ENCODE measurements at regions not wholly inside any gene's neighbourhood (a gene's known extent, or its start where the extent isn't known, plus 50 kb on each side); places are given as distances from the start of the nearest gene placed in this dataset.

DNA sequence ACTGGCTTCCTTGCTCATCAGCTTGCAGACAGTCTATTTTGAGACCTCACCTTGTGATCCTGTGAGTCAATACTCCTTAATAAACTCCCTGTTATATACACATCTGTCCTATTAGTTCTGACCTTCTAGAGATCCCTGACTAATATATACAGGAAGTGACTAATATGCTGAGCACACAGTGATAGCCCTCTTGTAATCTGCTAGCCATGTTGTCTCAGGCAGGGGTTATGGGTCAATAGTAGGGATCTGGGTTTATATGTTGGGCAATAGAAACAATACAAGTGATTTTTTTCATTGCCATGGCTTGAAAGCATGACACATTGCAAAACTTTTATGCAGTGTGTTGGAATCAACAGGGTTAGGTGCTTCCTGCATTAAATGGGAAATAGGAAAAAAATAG lies 562.2 kb downstream of the GALC start (continued):
- TF ChIP-seq, protein P1, sequence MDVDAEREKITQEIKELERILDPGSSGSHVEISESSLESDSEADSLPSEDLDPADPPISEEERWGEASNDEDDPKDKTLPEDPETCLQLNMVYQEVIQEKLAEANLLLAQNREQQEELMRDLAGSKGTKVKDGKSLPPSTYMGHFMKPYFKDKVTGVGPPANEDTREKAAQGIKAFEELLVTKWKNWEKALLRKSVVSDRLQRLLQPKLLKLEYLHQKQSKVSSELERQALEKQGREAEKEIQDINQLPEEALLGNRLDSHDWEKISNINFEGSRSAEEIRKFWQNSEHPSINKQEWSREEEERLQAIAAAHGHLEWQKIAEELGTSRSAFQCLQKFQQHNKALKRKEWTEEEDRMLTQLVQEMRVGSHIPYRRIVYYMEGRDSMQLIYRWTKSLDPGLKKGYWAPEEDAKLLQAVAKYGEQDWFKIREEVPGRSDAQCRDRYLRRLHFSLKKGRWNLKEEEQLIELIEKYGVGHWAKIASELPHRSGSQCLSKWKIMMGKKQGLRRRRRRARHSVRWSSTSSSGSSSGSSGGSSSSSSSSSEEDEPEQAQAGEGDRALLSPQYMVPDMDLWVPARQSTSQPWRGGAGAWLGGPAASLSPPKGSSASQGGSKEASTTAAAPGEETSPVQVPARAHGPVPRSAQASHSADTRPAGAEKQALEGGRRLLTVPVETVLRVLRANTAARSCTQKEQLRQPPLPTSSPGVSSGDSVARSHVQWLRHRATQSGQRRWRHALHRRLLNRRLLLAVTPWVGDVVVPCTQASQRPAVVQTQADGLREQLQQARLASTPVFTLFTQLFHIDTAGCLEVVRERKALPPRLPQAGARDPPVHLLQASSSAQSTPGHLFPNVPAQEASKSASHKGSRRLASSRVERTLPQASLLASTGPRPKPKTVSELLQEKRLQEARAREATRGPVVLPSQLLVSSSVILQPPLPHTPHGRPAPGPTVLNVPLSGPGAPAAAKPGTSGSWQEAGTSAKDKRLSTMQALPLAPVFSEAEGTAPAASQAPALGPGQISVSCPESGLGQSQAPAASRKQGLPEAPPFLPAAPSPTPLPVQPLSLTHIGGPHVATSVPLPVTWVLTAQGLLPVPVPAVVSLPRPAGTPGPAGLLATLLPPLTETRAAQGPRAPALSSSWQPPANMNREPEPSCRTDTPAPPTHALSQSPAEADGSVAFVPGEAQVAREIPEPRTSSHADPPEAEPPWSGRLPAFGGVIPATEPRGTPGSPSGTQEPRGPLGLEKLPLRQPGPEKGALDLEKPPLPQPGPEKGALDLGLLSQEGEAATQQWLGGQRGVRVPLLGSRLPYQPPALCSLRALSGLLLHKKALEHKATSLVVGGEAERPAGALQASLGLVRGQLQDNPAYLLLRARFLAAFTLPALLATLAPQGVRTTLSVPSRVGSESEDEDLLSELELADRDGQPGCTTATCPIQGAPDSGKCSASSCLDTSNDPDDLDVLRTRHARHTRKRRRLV (CRISPR knock-in tag; IDR thresholded peaks at IDR 0.05) = no peak
- no peak for TF ChIP-seq ZNF354B (CRISPR knock-in tag; IDR thresholded peaks at IDR 0.05)
- TF ChIP-seq CEBPB (IDR thresholded peaks at IDR 0.05; ENCODE audit: borderline replicate concordance, low read depth, low read length) = peak; percentile 42; the same call in 1 of the 2 replicates
- TF ChIP-seq ZFAT (CRISPR knock-in tag; conservative IDR thresholded peaks at IDR 0.05) = no peak
- peak; percentile 57 for TF ChIP-seq FOSL2 (CRISPR knock-in tag; IDR thresholded peaks at IDR 0.05)
- peak in 1 of 2 experiments; percentile 42; a peak in 1 of 4 replicates for TF ChIP-seq NR2F1 (CRISPR knock-in tag; IDR thresholded peaks at IDR 0.05)
- TF ChIP-seq ZNF766 (CRISPR knock-in tag; IDR thresholded peaks at IDR 0.05; ENCODE audit: borderline replicate concordance) = no peak
- TF ChIP-seq HIVEP1 (CRISPR knock-in tag; IDR thresholded peaks at IDR 0.05) = no peak
- no peak for TF ChIP-seq ADNP (CRISPR knock-in tag; IDR thresholded peaks at IDR 0.05)
- TF ChIP-seq ETV5 (CRISPR knock-in tag; IDR thresholded peaks at IDR 0.05; ENCODE audit: borderline replicate concordance) = no peak
- TF ChIP-seq ZNF335 (CRISPR knock-in tag; IDR thresholded peaks at IDR 0.05) = no peak
- TF ChIP-seq, protein P2, sequence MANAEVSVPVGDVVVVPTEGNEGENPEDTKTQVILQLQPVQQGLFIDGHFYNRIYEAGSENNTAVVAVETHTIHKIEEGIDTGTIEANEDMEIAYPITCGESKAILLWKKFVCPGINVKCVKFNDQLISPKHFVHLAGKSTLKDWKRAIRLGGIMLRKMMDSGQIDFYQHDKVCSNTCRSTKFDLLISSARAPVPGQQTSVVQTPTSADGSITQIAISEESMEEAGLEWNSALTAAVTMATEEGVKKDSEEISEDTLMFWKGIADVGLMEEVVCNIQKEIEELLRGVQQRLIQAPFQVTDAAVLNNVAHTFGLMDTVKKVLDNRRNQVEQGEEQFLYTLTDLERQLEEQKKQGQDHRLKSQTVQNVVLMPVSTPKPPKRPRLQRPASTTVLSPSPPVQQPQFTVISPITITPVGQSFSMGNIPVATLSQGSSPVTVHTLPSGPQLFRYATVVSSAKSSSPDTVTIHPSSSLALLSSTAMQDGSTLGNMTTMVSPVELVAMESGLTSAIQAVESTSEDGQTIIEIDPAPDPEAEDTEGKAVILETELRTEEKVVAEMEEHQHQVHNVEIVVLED (CRISPR knock-in tag; IDR thresholded peaks at IDR 0.05; ENCODE audit: borderline replicate concordance) = no peak
